ENCODE measurements at regions not wholly inside any gene's neighbourhood (a gene's known extent, or its start where the extent isn't known, plus 50 kb on each side); places are given as distances from the start of the nearest gene placed in this dataset.

DNA sequence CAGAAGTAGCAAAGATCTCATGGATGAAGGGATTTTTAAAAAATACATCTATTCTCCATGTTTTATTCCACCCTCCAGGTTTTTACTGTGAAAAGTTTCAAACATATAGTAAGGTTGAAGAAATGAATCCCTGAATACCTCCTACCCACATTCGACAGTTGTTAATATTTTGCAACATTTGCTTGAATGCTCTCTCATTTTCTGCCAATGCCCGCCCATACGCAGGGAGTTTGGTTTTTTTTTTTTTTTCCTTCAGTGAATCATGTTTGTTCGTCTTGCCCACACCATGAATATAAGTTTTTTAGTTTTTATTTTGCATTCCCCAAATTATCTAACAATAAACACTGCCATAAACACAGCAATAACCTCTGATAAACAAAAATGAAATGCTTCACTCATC is 82.9 kb downstream of the MAP1LC3B2 start:
- H3K4me1 ChIP-seq = no peaks in the 10 kb centered on the region
- no peaks in the 10 kb centered on the region for H3K36me3 ChIP-seq
- intact Hi-C loops (cut with DNase I) = no loop called here
- TF ChIP-seq, protein P1, sequence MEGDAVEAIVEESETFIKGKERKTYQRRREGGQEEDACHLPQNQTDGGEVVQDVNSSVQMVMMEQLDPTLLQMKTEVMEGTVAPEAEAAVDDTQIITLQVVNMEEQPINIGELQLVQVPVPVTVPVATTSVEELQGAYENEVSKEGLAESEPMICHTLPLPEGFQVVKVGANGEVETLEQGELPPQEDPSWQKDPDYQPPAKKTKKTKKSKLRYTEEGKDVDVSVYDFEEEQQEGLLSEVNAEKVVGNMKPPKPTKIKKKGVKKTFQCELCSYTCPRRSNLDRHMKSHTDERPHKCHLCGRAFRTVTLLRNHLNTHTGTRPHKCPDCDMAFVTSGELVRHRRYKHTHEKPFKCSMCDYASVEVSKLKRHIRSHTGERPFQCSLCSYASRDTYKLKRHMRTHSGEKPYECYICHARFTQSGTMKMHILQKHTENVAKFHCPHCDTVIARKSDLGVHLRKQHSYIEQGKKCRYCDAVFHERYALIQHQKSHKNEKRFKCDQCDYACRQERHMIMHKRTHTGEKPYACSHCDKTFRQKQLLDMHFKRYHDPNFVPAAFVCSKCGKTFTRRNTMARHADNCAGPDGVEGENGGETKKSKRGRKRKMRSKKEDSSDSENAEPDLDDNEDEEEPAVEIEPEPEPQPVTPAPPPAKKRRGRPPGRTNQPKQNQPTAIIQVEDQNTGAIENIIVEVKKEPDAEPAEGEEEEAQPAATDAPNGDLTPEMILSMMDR (IDR thresholded peaks at IDR 0.05) = no peak
- no peak for TF ChIP-seq POLR2A (IDR thresholded peaks at IDR 0.05)
- WGBS, 2 donors = 87 to 90% methylated on average over 4 of the region's 4 CpGs
- no peaks in the 10 kb centered on the region for H3K9me3 ChIP-seq
- H3K4me3 ChIP-seq (replicated peaks in 1 of 3) = no peak overlapping the region
- DNase-seq = no peak
- no peak overlapping the region for H3K27ac ChIP-seq
- H3K27me3 ChIP-seq = no peaks in the 10 kb centered on the region

DNA sequence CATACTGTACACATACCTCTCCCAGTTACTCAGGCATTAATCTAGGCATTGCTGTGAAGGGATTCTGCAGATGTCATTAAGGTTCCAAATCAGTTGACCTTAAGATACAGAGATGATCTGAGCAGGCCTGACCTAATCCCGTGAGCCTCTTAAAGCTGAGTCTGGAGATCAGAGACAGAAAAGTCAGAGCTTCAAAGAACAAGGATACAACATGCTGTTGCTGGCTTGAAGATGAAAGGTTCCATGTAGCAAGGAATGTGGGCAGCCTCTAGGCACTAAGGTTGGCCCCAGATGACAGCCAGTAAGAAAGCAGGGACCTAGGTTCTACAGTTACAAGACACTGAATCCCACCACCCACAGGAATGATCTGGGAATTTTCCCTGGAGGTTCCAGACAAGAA is 81.1 kb downstream of the MAP1LC3B2 start:
- WGBS, 2 donors = 87 to 92% methylated on average over 1 of the region's 1 CpG
- intact Hi-C loops (cut with DNase I) = no loop called here

DNA sequence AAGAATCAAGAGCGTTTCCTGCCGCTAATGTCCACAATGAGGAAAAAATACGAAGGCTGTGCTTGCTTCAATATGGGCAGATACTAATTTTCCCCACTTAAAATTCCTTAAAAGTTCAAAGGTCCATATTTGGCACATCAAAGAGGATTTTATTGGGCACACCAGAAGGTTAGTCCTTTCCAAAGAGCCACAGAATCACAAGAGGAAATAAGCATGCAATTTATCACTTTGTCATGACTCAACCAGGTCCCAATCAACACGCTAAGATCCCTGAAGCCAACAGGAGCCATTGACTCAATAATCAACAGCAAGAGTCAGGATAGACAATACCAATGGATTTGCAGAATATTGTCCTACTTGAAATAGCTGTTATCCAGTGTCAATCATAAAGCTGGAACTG is 80.6 kb downstream of the MAP1LC3B2 start:
- no peak for DNase-seq
- 92 to 93% methylated on average over 4 of the region's 4 CpGs for WGBS, 2 donors
- intact Hi-C loops (cut with DNase I) = no loop called here
- Histone ChIP-seq H3K4me1 (no peaks in the 10 kb centered on the region), H3K27me3 (no peaks in the 10 kb centered on the region), H3K36me3 (no peaks in the 10 kb centered on the region), H3K9me3 (no peaks in the 10 kb centered on the region), H3K27ac (no peak overlapping the region), H3K4me3 (replicated peaks in 1 of 3) (no peak overlapping the region)
- no peak for TF ChIP-seq POLR2A (IDR thresholded peaks at IDR 0.05)
- TF ChIP-seq, protein P1 (IDR thresholded peaks at IDR 0.05) = no peak

More for the DNA sequence above, 81.1 kb downstream of the MAP1LC3B2 start:
- Histone ChIP-seq H3K4me1 (no peaks in the 10 kb centered on the region), H3K27ac (no peak overlapping the region), H3K27me3 (no peaks in the 10 kb centered on the region), H3K9me3 (no peaks in the 10 kb centered on the region), H3K36me3 (no peaks in the 10 kb centered on the region), H3K4me3 (replicated peaks in 1 of 3) (no peak overlapping the region)
- no peak for DNase-seq
- TF ChIP-seq, protein P1 (IDR thresholded peaks at IDR 0.05) = no peak

DNA sequence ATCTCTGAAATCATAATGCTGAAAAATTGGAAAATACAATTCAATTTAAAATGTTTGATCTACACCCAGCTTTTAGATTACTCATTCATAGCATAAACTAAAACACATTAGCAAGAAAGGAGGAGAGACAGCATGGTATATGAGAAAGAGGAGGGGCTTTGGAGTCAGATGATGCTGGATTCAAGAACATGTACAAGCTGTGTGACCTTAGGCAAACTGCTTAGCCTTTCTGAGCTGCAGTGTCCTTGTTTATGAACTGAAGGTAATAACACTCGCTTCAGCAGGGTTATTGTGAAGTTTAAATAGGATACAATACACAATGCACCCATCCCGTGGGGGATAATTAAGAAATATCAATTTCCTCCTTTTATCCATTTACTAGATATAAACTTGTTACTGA is 79.2 kb downstream of the MAP1LC3B2 start:
- H3K36me3 ChIP-seq = no peaks in the 10 kb centered on the region
- H3K27ac ChIP-seq = no peak overlapping the region
- no peaks in the 10 kb centered on the region for H3K4me1 ChIP-seq
- no peak overlapping the region for H3K4me3 ChIP-seq (replicated peaks in 1 of 3)
- H3K27me3 ChIP-seq = no peaks in the 10 kb centered on the region
- 88% methylated on average over 2 of the region's 2 CpGs for WGBS, 2 donors
- TF ChIP-seq POLR2A (IDR thresholded peaks at IDR 0.05) = no peak
- TF ChIP-seq, protein P1 (IDR thresholded peaks at IDR 0.05) = no peak
- DNase-seq = no peak
- intact Hi-C loops (cut with DNase I) = no loop called here
- H3K9me3 ChIP-seq = no peaks in the 10 kb centered on the region

DNA sequence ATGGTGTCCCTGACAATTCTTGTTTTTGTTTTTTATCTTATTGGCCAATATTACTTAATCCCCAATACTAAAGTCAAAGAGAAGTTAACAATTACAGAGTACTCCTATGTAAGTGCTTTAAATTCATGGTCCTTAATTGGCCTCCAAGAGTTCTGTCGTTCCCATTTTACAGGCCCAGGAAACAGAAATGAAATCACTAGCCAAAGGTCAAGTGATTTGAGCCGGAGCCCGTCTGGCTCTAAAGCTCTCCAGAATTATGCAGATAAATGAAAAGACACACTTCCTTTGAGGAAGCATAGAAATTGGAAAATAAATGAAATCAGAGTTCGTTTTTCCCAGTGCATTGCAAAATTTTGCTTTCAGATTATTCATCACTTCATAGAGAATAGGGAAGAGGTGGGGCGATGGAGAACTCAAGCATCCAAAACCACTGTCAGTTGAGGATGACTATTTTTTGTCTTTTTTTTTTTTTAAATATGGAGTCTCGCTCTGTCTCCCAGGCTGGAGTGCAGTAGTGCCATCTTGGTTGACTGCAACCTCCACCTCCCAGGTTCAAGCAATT is 78.5 kb downstream of the MAP1LC3B2 start:
- 69 to 75% methylated on average over 6 of the region's 6 CpGs for WGBS, 2 donors
- Histone ChIP-seq H3K36me3 (no peaks in the 10 kb centered on the region), H3K4me3 (replicated peaks in 1 of 3) (no peak overlapping the region), H3K9me3 (no peaks in the 10 kb centered on the region), H3K27me3 (no peaks in the 10 kb centered on the region), H3K4me1 (no peaks in the 10 kb centered on the region), H3K27ac (no peak overlapping the region)
- DNase-seq = no peak
- intact Hi-C loops (cut with DNase I) = no loop called here
- TF ChIP-seq, protein P1 (IDR thresholded peaks at IDR 0.05) = no peak
- no peak for TF ChIP-seq POLR2A (IDR thresholded peaks at IDR 0.05)

Measured in thyroid gland (tissue), 4 donors.